Tibial nerve (tissue), 4 donors: ENCODE measurements at regions not wholly inside any gene's neighbourhood (a gene's known extent, or its start where the extent isn't known, plus 50 kb on each side); places are given as distances from the start of the nearest gene placed in this dataset.

Experiments used
- DNase-seq, 2 donors: peaks; one replicate each; pipeline ENCODE4 v3.0.0-alpha.2; 2019; ENCODE audit warnings: low spot score in 2 of 2
- H3K27ac ChIP-seq, 4 donors: fragments of 200-600 bp; sonication (generic) in 3 of 4; one replicate each; pipeline ENCODE4 v1.5.1; 2017 to 2019; ENCODE audit warnings: mild to moderate bottlenecking in 1 of 4
- H3K27me3 ChIP-seq, 2 donors: fragments of 200-600 bp; sonication (generic) in 1 of 2; one replicate each; pipeline versions ENCODE4 v1.5.1 to v1.6.0; 2017 to 2019
- H3K36me3 ChIP-seq, 3 donors: fragments of 200-600 bp; sonication (generic); one replicate each; pipeline ENCODE4 v1.5.1; 2018 to 2019
- H3K4me1 ChIP-seq, 4 donors: fragments of 200-600 bp; sonication (generic) in 3 of 4; one replicate each; pipeline ENCODE4 v1.5.1; 2017 to 2019
- H3K4me3 ChIP-seq, 4 donors: fragments of 200-600 bp; sonication (generic) in 3 of 4; one replicate each; pipeline ENCODE4 v1.5.1; 2017 to 2019; ENCODE audit warnings: mild to moderate bottlenecking in 1 of 4, moderate library complexity in 1 of 4
- H3K9me3 ChIP-seq, 4 donors: fragments of 200-600 bp; sonication (generic) in 3 of 4; one replicate each; pipeline ENCODE4 v1.5.1; 2017 to 2019
- EP300 ChIP-seq, 2 donors: sonication (generic); formaldehyde crosslinking; IDR thresholded peaks; one replicate each; pipeline ENCODE4 v1.6.1; 2017; ENCODE audit warnings: antibody characterized with exemption in 2 of 2, mild to moderate bottlenecking in 1 of 2
- POLR2A ChIP-seq, 2 donors: fragments of 450-650 bp; IDR thresholded peaks; one replicate each; pipeline ENCODE4 v1.6.1; 2017; ENCODE audit warnings: antibody characterized with exemption in 2 of 2, mild to moderate bottlenecking in 2 of 2, moderate library complexity in 2 of 2
- WGBS, 2 donors: methylation state at CpG; one replicate each; pipeline ENCODE4 v1.1.5; 2018; 5-methylcytosine and 5-hydroxymethylcytosine counted together
- TF ChIP-seq, protein P1 (sequence below), 5 experiments: fragments of 200-600 bp in 3 of 5; fragments of 450-650 bp in 2 of 5; sonication (generic) in 3 of 5; IDR thresholded peaks; one replicate each; pipeline ENCODE4 v1.5.1; 2016 to 2019; ENCODE audit warnings: antibody characterized with exemption in 5 of 5, mild to moderate bottlenecking in 3 of 5, moderate library complexity in 2 of 5

DNA sequence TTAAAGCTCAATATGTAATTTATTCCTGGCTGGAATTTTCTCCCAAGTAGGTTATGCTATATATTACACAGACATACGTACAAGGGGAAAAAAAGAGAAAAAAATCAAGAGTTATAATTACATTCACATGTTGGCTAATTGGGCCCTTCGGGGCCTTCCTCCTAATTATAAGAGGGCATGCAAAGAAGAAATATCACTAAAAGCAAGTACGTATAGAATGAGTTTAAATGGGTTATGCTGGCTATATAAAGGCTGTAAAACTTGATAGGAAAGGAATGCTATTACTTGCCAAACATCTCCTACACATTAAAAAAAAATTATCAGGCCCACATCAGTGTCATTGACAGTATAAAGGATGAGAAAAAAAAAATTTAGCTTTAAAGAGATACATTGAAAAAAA lies 1396.1 kb upstream of the ADGRL4 start:
- H3K4me3 ChIP-seq = no peak overlapping the region
- peaks cover 0 to 4% (median 0%) of the 10 kb centered on the region in 4 donors for H3K9me3 ChIP-seq
- DNase-seq = no peak

DNA sequence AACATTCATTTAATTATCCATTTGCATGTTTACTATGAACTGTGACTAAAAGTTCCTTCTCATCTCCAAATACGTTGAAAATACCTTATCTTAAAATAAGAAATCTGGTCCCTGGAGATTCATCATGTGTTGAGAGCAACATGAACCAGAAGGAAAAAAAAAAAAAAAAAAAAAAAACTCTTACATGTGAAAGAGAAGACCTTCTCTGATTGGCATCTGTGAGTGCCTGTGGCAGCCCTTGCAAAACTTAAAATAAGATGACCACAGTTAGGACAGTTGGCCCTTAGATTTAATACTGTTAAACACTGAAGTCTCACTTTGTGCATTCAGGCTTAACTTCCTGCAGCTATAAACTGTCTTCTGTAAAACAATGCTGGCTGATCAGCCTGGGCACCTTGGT lies 1395.2 kb upstream of the ADGRL4 start:
- WGBS, 2 donors = 57 to 74% methylated on average over 1 of the region's 1 CpG
- TF ChIP-seq EP300 (IDR thresholded peaks at IDR 0.05) = no peak
- TF ChIP-seq, protein P1, sequence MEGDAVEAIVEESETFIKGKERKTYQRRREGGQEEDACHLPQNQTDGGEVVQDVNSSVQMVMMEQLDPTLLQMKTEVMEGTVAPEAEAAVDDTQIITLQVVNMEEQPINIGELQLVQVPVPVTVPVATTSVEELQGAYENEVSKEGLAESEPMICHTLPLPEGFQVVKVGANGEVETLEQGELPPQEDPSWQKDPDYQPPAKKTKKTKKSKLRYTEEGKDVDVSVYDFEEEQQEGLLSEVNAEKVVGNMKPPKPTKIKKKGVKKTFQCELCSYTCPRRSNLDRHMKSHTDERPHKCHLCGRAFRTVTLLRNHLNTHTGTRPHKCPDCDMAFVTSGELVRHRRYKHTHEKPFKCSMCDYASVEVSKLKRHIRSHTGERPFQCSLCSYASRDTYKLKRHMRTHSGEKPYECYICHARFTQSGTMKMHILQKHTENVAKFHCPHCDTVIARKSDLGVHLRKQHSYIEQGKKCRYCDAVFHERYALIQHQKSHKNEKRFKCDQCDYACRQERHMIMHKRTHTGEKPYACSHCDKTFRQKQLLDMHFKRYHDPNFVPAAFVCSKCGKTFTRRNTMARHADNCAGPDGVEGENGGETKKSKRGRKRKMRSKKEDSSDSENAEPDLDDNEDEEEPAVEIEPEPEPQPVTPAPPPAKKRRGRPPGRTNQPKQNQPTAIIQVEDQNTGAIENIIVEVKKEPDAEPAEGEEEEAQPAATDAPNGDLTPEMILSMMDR (IDR thresholded peaks at IDR 0.05) = no peak
- TF ChIP-seq POLR2A (IDR thresholded peaks at IDR 0.05) = no peak
- no peaks in the 10 kb centered on the region for H3K36me3 ChIP-seq
- H3K4me3 ChIP-seq = no peak overlapping the region
- DNase-seq = no peak
- H3K4me1 ChIP-seq = no peaks in the 10 kb centered on the region
- H3K9me3 ChIP-seq = peaks cover 0 to 4% (median 0%) of the 10 kb centered on the region in 4 donors
- H3K27ac ChIP-seq = no peak overlapping the region
- H3K27me3 ChIP-seq = no peaks in the 10 kb centered on the region

More for the DNA sequence above, 1396.1 kb upstream of the ADGRL4 start:
- Histone ChIP-seq H3K27me3 (no peaks in the 10 kb centered on the region), H3K27ac (no peak overlapping the region), H3K36me3 (no peaks in the 10 kb centered on the region), H3K4me1 (no peaks in the 10 kb centered on the region)
- TF ChIP-seq EP300 (IDR thresholded peaks at IDR 0.05) (no peak), POLR2A (IDR thresholded peaks at IDR 0.05) (no peak)
- TF ChIP-seq, protein P1 (IDR thresholded peaks at IDR 0.05) = no peak
- WGBS, 2 donors = 67 to 74% methylated on average over 3 of the region's 3 CpGs

DNA sequence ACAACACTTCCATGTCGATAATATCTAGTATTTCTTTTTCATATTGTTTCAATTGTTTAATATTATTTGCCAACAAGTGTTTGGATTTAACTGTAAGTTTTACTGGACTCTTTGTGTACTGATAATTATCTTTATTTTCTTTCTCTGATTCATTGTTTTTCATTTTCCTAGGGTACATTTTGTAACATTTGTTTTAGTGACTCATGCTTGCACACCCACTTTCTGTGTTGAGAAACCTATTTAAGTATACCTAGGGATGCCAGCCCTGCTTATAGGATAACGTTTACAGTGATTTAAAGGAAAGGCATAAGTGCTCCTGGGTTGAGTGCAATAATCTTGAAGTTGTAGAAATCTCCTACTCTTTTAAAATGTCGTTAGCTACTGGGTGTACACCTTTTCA lies 1386.0 kb upstream of the ADGRL4 start:
- Histone ChIP-seq H3K27me3 (no peaks in the 10 kb centered on the region), H3K9me3 (peaks cover 0 to 13% (median 0%) of the 10 kb centered on the region in 4 donors), H3K4me3 (no peak overlapping the region), H3K36me3 (no peaks in the 10 kb centered on the region), H3K4me1 (no peaks in the 10 kb centered on the region), H3K27ac (no peak overlapping the region)
- 73 to 79% methylated on average over 3 of the region's 3 CpGs for WGBS, 2 donors
- TF ChIP-seq, protein P1 (IDR thresholded peaks at IDR 0.05) = no peak
- TF ChIP-seq POLR2A (IDR thresholded peaks at IDR 0.05) (no peak), EP300 (IDR thresholded peaks at IDR 0.05) (no peak)
- DNase-seq = no peak

DNA sequence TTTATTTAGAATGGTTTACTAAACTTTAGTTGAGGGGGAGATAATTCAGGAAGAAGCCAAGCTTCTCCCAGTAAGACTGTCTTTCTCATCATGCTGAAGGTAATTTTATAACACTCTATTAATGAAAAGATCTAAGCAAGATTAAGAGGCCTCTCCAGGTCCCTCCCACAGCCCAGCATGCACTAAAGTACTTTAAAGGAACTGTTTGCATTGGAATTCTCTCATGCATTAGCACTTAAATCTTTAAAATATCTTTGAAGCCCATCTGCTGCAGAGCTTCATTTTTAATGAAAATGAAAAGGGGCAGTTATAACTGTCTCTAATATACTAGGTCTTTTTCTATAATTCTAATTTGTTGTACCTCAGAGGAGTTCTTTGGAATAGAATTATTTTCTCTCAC lies 1379.1 kb upstream of the ADGRL4 start:
- no peak for DNase-seq

DNA sequence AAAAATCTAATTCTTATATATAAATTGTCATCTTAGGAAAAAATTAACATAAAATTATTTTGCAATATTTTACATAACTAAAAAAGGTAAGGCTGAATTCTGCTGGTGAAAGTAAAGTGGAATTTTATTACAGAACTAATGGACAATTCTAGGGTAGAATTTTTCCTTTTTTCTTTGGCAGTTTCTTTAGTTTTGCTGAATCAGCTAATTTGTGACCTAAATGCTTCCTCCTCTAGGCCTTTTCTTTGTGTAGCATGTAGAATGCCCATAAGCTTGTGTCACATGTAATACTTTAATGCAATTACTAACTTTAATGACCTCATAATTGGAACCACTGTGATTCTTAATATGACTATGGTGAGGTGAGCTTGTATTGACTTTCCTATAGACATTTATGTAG lies 1378.4 kb upstream of the ADGRL4 start:
- Histone ChIP-seq H3K36me3 (no peaks in the 10 kb centered on the region), H3K4me3 (no peak overlapping the region), H3K4me1 (no peaks in the 10 kb centered on the region), H3K27me3 (no peaks in the 10 kb centered on the region), H3K27ac (no peak overlapping the region), H3K9me3 (peaks cover 0 to 13% (median 0%) of the 10 kb centered on the region in 4 donors)
- no peak for DNase-seq
- TF ChIP-seq EP300 (IDR thresholded peaks at IDR 0.05) = no peak
- TF ChIP-seq, protein P1 (IDR thresholded peaks at IDR 0.05) = no peak
- no peak for TF ChIP-seq POLR2A (IDR thresholded peaks at IDR 0.05)

More for the DNA sequence above, 1379.1 kb upstream of the ADGRL4 start:
- H3K4me3 ChIP-seq = no peak overlapping the region
- no peaks in the 10 kb centered on the region for H3K36me3 ChIP-seq
- peaks cover 0 to 13% (median 0%) of the 10 kb centered on the region in 4 donors for H3K9me3 ChIP-seq
- no peaks in the 10 kb centered on the region for H3K27me3 ChIP-seq
- TF ChIP-seq, protein P1 (IDR thresholded peaks at IDR 0.05) = no peak
- no peak for TF ChIP-seq EP300 (IDR thresholded peaks at IDR 0.05)
- TF ChIP-seq POLR2A (IDR thresholded peaks at IDR 0.05) = no peak
- H3K4me1 ChIP-seq = no peaks in the 10 kb centered on the region
- H3K27ac ChIP-seq = no peak overlapping the region
